H9 (cell line): ENCODE measurements at regions not wholly inside any gene's neighbourhood (a gene's known extent, or its start where the extent isn't known, plus 50 kb on each side); places are given as distances from the start of the nearest gene placed in this dataset.

Source experiments
- DNase-seq: peaks from one replicate; pipeline ENCODE4 v3.0.0-alpha.2; 2017
- H2AFZ ChIP-seq: one replicate; pipeline ENCODE4 v1.6.1; 2013; ENCODE audit warnings: mild to moderate bottlenecking, low read length, control low read depth, moderate library complexity
- H2AK5ac ChIP-seq: 2 replicates; pipeline ENCODE4 v1.6.1; 2013; ENCODE audit warnings: low read length, control low read depth, mixed read lengths; ENCODE audit not compliant: insufficient read length
- H2BK120ac ChIP-seq: one replicate; pipeline ENCODE4 v1.6.1; 2013; ENCODE audit warnings: low read depth, mild to moderate bottlenecking, low read length, control low read depth, inconsistent platforms; ENCODE audit not compliant: poor library complexity, severe bottlenecking
- H2BK12ac ChIP-seq: 2 replicates; pipeline ENCODE4 v1.6.1; 2013; ENCODE audit warnings: low read length, control low read depth, mixed read lengths, low read depth; ENCODE audit not compliant: insufficient read length
- H2BK15ac ChIP-seq: 2 replicates; pipeline ENCODE4 v1.6.1; 2013; ENCODE audit warnings: low read depth, low read length, control low read depth
- H2BK20ac ChIP-seq: one replicate; pipeline ENCODE4 v1.6.1; 2013; ENCODE audit warnings: low read depth, mild to moderate bottlenecking, low read length, control low read depth, inconsistent platforms; ENCODE audit not compliant: poor library complexity, severe bottlenecking
- H2BK5ac ChIP-seq: 2 replicates; pipeline ENCODE4 v1.6.1; 2013; ENCODE audit warnings: low read length, control low read depth, mixed read lengths; ENCODE audit not compliant: insufficient read length
- H3K14ac ChIP-seq: 2 replicates; pipeline ENCODE4 v1.6.1; 2013; ENCODE audit warnings: low read length, control low read depth; ENCODE audit not compliant: insufficient read depth
- H3K18ac ChIP-seq: 2 replicates; pipeline ENCODE4 v1.6.1; 2013; ENCODE audit warnings: low read depth, mild to moderate bottlenecking, mixed read lengths, low read length, control low read depth; ENCODE audit not compliant: insufficient read length
- H3K23ac ChIP-seq: 2 replicates; pipeline ENCODE4 v1.6.1; 2013; ENCODE audit warnings: low read length, control low read depth, mixed read lengths, low read depth; ENCODE audit not compliant: insufficient read length
- H3K23me2 ChIP-seq: 2 replicates; pipeline ENCODE4 v1.6.1; 2013; ENCODE audit warnings: low read depth, mild to moderate bottlenecking, mixed read lengths, low read length, control low read depth; ENCODE audit not compliant: insufficient read length, poor library complexity, severe bottlenecking
- H3K27ac ChIP-seq: 2 replicates; pipeline ENCODE4 v1.5.1; 2013; ENCODE audit warnings: low read length, control low read depth, mixed read lengths, low read depth; ENCODE audit not compliant: insufficient read length
- H3K27me3 ChIP-seq: 2 replicates; pipeline ENCODE4 v1.6.1; 2013; ENCODE audit warnings: low read length, control low read depth, inconsistent platforms; ENCODE audit not compliant: insufficient read depth
- H3K4ac ChIP-seq: 2 replicates; pipeline ENCODE4 v1.6.1; 2013; ENCODE audit warnings: low read depth, mild to moderate bottlenecking, control low read depth, inconsistent platforms, low read length, moderate library complexity
- H3K4me1 ChIP-seq: 2 replicates; pipeline ENCODE4 v1.6.1; 2013; ENCODE audit warnings: low read length, control low read depth, inconsistent platforms; ENCODE audit not compliant: insufficient read depth
- H3K4me2 ChIP-seq: 2 replicates; pipeline ENCODE4 v1.6.1; 2013; ENCODE audit warnings: low read length, control low read depth, mixed read lengths; ENCODE audit not compliant: insufficient read length, insufficient read depth
- H3K56ac ChIP-seq: 2 replicates; pipeline ENCODE4 v1.6.1; 2013; ENCODE audit warnings: low read depth, mild to moderate bottlenecking, mixed read lengths, low read length, control low read depth; ENCODE audit not compliant: insufficient read length
- H3K79me1 ChIP-seq: 2 replicates; pipeline ENCODE4 v1.6.1; 2013; ENCODE audit warnings: low read depth, mild to moderate bottlenecking, moderate library complexity, low read length, control low read depth, inconsistent platforms; ENCODE audit not compliant: insufficient read depth, poor library complexity, severe bottlenecking
- H3K79me2 ChIP-seq: 2 replicates; pipeline ENCODE4 v1.6.1; 2013; ENCODE audit warnings: low read length, control low read depth, inconsistent platforms; ENCODE audit not compliant: insufficient read depth
- H3K9ac ChIP-seq: 2 replicates; pipeline ENCODE4 v1.6.1; 2013; ENCODE audit warnings: low read length, control low read depth, mixed read lengths; ENCODE audit not compliant: insufficient read length; ENCODE audit errors: extremely low read depth
- H3K9me3 ChIP-seq: one replicate; pipeline ENCODE4 v1.6.1; 2013; ENCODE audit warnings: low read depth, low read length, inconsistent platforms; ENCODE audit not compliant: control insufficient read depth
- H3T11ph ChIP-seq: one replicate; pipeline ENCODE4 v1.6.1; 2013; ENCODE audit warnings: mild to moderate bottlenecking, low read length, control low read depth, inconsistent platforms
- H4K20me1 ChIP-seq: one replicate; pipeline ENCODE4 v1.6.1; 2013; ENCODE audit not compliant: control insufficient read depth, insufficient read length, insufficient read depth
- H4K5ac ChIP-seq: 2 replicates; pipeline ENCODE4 v1.6.1; 2013; ENCODE audit warnings: low read depth, mild to moderate bottlenecking, mixed read lengths, low read length, control low read depth; ENCODE audit not compliant: insufficient read length
- H4K8ac ChIP-seq: replicated peaks from 2 replicates; pipeline ENCODE4 v1.6.1; 2013; ENCODE audit warnings: low read length, control low read depth, mixed read lengths, low read depth; ENCODE audit not compliant: insufficient read length
- H4K91ac ChIP-seq: 2 replicates; pipeline ENCODE4 v1.6.1; 2013; ENCODE audit warnings: low read depth, mild to moderate bottlenecking, moderate library complexity, mixed read lengths, low read length, control low read depth; ENCODE audit not compliant: insufficient read length
- H3K27ac Mint-ChIP-seq, 3 experiments: 2 replicates in 2 of 3; 3 replicates in 1 of 3; pipeline ENCODE4 v1.8.0; 2020 to 2021; ENCODE audit warnings: mixed read lengths in 3 of 3, mild to moderate bottlenecking in 1 of 3, moderate library complexity in 1 of 3
- H3K27me3 Mint-ChIP-seq: 2 replicates; pipeline ENCODE4 v1.8.0; 2021; ENCODE audit warnings: low read depth, mild to moderate bottlenecking, moderate library complexity, mixed read lengths
- H3K36me3 Mint-ChIP-seq, 3 experiments: 2 replicates in 2 of 3; 3 replicates in 1 of 3; pipeline ENCODE4 v1.8.0; 2020 to 2021; ENCODE audit warnings: low read depth in 3 of 3, mixed read lengths in 3 of 3; ENCODE audit not compliant: insufficient read depth in 1 of 3
- H3K4me1 Mint-ChIP-seq, 2 experiments: 2 replicates each; pipeline ENCODE4 v1.8.0; 2020; ENCODE audit warnings: mixed read lengths in 2 of 2
- H3K4me3 Mint-ChIP-seq, 2 experiments: 2 replicates in 1 of 2; 3 replicates in 1 of 2; pipeline ENCODE4 v1.8.0; 2020 to 2021; ENCODE audit warnings: mild to moderate bottlenecking in 2 of 2, mixed read lengths in 2 of 2, moderate library complexity in 1 of 2
- H3K9me3 Mint-ChIP-seq, 2 experiments: 2 replicates in 1 of 2; 3 replicates in 1 of 2; pipeline ENCODE4 v1.8.0; 2020; ENCODE audit warnings: mild to moderate bottlenecking in 2 of 2, mixed read lengths in 2 of 2, moderate library complexity in 1 of 2
- CTCF ChIP-seq: fragments of 200-600 bp; sonication (generic); conservative IDR thresholded peaks from 3 replicates; pipeline ENCODE4 v1.8.0; 2021; ENCODE audit warnings: antibody characterized with exemption, mild to moderate bottlenecking
- WGBS: extraction: QIAGEN DNeasy Blood & Tissue Kit; methylation state at CpG from one replicate; pipeline ENCODE4 v1.1.7; 2013; ENCODE audit warnings: missing lambda C conversion rate, low lambda C conversion rate, mixed read lengths; ENCODE audit not compliant: insufficient read length; ENCODE audit errors: extremely low coverage; 5-methylcytosine and 5-hydroxymethylcytosine counted together

GRCh38 chr1:157411064-157411463 lies 141.3 kb downstream of the FCRL5 start:
- WGBS = no CpG with 5 or more reads among the region's 2 CpGs
- TF ChIP-seq CTCF = no peak
- Histone ChIP-seq H3K18ac (no peak overlapping the region), H4K5ac (no peak overlapping the region), H3K27me3 (no peaks in the 10 kb centered on the region), H3K23ac (no peak overlapping the region), H2BK15ac (no peak overlapping the region), H2BK5ac (no peak overlapping the region), H3K14ac (no peak overlapping the region), H3T11ph (no peak overlapping the region), H4K20me1 (peaks cover 4% of the 10 kb centered on the region), H3K56ac (no peak overlapping the region), H2BK20ac (no peak overlapping the region), H3K79me1 (no peaks in the 10 kb centered on the region), H3K4me1 (no peaks in the 10 kb centered on the region), H3K79me2 (no peaks in the 10 kb centered on the region), H2AFZ (no peak overlapping the region), H3K9me3 (no peaks in the 10 kb centered on the region), H4K8ac (no peak overlapping the region), H4K91ac (no peak overlapping the region), H3K4ac (no peak overlapping the region), H3K23me2 (no peaks in the 10 kb centered on the region), H2AK5ac (no peak overlapping the region), H3K4me2 (no peak overlapping the region), H3K9ac (no peak overlapping the region), H2BK12ac (no peak overlapping the region), H3K27ac (no peak overlapping the region), H2BK120ac (no peak overlapping the region)
- no peak overlapping the region for H3K4me3 Mint-ChIP-seq
- H3K36me3 Mint-ChIP-seq = no peaks in the 10 kb centered on the region
- peaks cover 9% of the 10 kb centered on the region for H3K27me3 Mint-ChIP-seq
- no peak for DNase-seq
- no peaks in the 10 kb centered on the region; a peak in 3 of 5 replicates for H3K9me3 Mint-ChIP-seq
- peak overlapping the region in 1 of 3 experiments; percentile 87; a peak in 1 of 7 replicates for H3K27ac Mint-ChIP-seq
- H3K4me1 Mint-ChIP-seq = peaks cover 0 to 10% of the 10 kb centered on the region in 2 experiments; a peak in 3 of 4 replicates
